ENCODE measurements at regions not wholly inside any gene's neighbourhood (a gene's known extent, or its start where the extent isn't known, plus 50 kb on each side); places are given as distances from the start of the nearest gene placed in this dataset.

- 19 to 20% methylated on average over 13 of the region's 13 CpGs for WGBS, 2 donors
- peak overlapping the region; percentile 22 to 54 (median 43) for H3K4me3 ChIP-seq
- DNase-seq (ENCODE audit: low spot score in 2 of 2) = peak; percentile 42 to 81
Measured at GRCh38 chr2:168346725-168347477, 99.5 kb upstream of the STK39 start.

DNA sequence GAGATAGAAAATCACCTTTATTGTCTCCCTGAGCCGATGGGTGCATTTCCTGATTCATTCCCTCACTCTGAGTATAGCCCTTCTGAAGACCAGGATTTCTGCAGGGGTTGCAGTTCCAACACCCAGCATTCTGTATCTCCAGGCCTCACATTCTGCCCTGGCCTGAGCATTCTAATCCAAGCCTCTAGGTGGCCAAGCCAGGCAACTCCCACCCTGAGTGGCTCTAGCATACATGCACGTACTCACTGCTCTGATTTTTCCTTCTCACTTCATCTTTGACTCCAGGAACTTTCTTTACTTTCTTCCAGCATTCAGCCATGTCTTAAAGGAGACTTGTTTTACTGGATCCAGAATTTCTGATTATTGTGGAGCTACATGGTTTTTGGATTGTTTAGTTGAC is 100.7 kb upstream of the STK39 start:
- H3K27me3 ChIP-seq = no peaks in the 10 kb centered on the region
- no peak overlapping the region for H3K4me3 ChIP-seq
- no peak for DNase-seq (ENCODE audit: low spot score in 2 of 2)
- peaks cover 0 to 7% (median 0%) of the 10 kb centered on the region in 4 donors for H3K4me1 ChIP-seq
- TF ChIP-seq EP300 (IDR thresholded peaks at IDR 0.05) (no peak), POLR2A (IDR thresholded peaks at IDR 0.05) (no peak)
- TF ChIP-seq, protein P1, sequence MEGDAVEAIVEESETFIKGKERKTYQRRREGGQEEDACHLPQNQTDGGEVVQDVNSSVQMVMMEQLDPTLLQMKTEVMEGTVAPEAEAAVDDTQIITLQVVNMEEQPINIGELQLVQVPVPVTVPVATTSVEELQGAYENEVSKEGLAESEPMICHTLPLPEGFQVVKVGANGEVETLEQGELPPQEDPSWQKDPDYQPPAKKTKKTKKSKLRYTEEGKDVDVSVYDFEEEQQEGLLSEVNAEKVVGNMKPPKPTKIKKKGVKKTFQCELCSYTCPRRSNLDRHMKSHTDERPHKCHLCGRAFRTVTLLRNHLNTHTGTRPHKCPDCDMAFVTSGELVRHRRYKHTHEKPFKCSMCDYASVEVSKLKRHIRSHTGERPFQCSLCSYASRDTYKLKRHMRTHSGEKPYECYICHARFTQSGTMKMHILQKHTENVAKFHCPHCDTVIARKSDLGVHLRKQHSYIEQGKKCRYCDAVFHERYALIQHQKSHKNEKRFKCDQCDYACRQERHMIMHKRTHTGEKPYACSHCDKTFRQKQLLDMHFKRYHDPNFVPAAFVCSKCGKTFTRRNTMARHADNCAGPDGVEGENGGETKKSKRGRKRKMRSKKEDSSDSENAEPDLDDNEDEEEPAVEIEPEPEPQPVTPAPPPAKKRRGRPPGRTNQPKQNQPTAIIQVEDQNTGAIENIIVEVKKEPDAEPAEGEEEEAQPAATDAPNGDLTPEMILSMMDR (IDR thresholded peaks at IDR 0.05) = peak in 3 of 5 experiments; percentile 29 to 32 (median 29)
- 84 to 85% methylated on average over 2 of the region's 2 CpGs for WGBS, 2 donors
- H3K27ac ChIP-seq = no peak overlapping the region
- peaks cover 0 to 1% (median 0%) of the 10 kb centered on the region in 4 donors for H3K9me3 ChIP-seq
- no peaks in the 10 kb centered on the region for H3K36me3 ChIP-seq

More at GRCh38 chr2:168346725-168347477, 99.5 kb upstream of the STK39 start:
- H3K27me3 ChIP-seq = no peaks in the 10 kb centered on the region
- H3K9me3 ChIP-seq = no peaks in the 10 kb centered on the region
- H3K4me1 ChIP-seq = peaks cover 0 to 7% (median 0%) of the 10 kb centered on the region in 4 donors
- H3K36me3 ChIP-seq = no peaks in the 10 kb centered on the region
- TF ChIP-seq, protein P1 (IDR thresholded peaks at IDR 0.05) = peak; percentile 60 to 87 (median 79)
- no peak for TF ChIP-seq EP300 (IDR thresholded peaks at IDR 0.05)
- H3K27ac ChIP-seq = peak overlapping the region in 1 of 4 donors; percentile 11

DNA sequence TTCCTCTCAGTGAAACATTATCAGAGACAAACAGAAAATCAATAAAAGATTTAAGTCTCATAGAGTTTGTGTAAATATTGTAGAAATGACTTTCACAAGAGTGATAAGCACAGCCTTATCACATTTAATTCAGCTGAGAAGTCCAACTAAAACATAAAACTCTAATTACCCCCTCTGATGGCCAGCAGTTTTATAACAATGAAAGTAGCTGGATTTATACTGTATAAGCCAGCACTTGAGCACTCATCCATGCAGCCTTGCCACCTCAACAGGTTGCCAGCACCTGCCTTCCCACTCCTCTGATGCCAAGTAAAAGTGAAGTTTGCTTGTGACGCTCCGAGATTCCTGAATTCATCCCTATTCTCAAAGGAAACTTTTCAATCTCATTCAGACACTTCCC is 103.0 kb upstream of the STK39 start:
- Histone ChIP-seq H3K4me1 (peaks cover 0 to 7% (median 0%) of the 10 kb centered on the region in 4 donors), H3K9me3 (peaks cover 0 to 7% (median 2%) of the 10 kb centered on the region in 4 donors), H3K36me3 (no peaks in the 10 kb centered on the region), H3K4me3 (no peak overlapping the region), H3K27me3 (no peaks in the 10 kb centered on the region), H3K27ac (no peak overlapping the region)
- TF ChIP-seq EP300 (IDR thresholded peaks at IDR 0.05) = no peak
- TF ChIP-seq, protein P1 (IDR thresholded peaks at IDR 0.05) = no peak
- no peak for TF ChIP-seq POLR2A (IDR thresholded peaks at IDR 0.05)
- DNase-seq (ENCODE audit: low spot score in 2 of 2) = no peak
- WGBS, 2 donors = 85 to 89% methylated on average over 2 of the region's 2 CpGs

DNA sequence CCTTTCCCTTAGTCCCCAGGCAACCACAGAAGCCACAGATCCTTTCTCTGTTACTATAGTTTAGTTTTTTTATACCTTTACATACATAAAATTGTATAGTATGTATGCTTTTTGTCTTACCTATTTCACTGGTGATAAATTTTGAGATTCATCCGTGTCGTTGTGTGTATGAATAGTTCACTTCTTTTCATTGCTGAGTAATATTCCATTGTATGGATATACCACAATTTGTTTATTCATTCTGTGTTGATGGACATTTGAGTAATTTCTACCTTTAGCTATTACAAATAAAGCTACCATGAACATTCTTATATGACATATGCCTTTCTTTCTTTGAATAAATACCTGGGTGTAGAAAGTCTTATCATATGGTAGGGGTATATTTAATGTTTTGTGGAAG is 102.8 kb upstream of the CERS6 start:
- no peak overlapping the region for H3K27ac ChIP-seq
- no peak overlapping the region for H3K4me3 ChIP-seq
- no peak for DNase-seq (ENCODE audit: low spot score in 2 of 2)
- TF ChIP-seq POLR2A (IDR thresholded peaks at IDR 0.05) (no peak), EP300 (IDR thresholded peaks at IDR 0.05) (no peak)
- TF ChIP-seq, protein P1 (IDR thresholded peaks at IDR 0.05) = no peak
- peaks cover 0 to 7% (median 2%) of the 10 kb centered on the region in 4 donors for H3K9me3 ChIP-seq
- no peaks in the 10 kb centered on the region for H3K4me1 ChIP-seq
- WGBS, 2 donors = 97% methylated on average over 2 of the region's 2 CpGs
- no peaks in the 10 kb centered on the region for H3K36me3 ChIP-seq
- no peaks in the 10 kb centered on the region for H3K27me3 ChIP-seq

DNA sequence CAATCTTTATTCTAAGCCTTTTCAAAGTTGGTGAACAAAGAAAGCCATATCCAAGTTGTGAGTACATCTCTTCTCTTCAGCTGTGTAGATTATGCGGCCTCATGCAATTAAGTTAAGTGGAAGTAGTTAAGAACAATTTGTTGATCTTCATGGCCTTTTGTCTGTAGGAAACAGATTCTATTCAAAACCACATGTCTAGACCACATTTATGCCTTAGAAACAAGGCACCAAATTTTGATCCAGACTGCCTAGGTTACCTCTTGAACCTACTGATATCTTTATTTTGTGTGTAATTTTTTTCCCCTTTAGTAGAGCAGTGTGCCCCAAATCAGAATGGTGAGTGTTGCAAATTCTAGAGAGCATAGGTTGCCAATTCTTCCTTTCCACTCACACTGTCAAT is 101.6 kb upstream of the CERS6 start:
- TF ChIP-seq, protein P1 (IDR thresholded peaks at IDR 0.05) = no peak
- TF ChIP-seq POLR2A (IDR thresholded peaks at IDR 0.05) (no peak), EP300 (IDR thresholded peaks at IDR 0.05) (no peak)
- peaks cover 0 to 7% (median 2%) of the 10 kb centered on the region in 4 donors for H3K9me3 ChIP-seq
- H3K4me1 ChIP-seq = no peaks in the 10 kb centered on the region
- H3K27ac ChIP-seq = no peak overlapping the region
- H3K27me3 ChIP-seq = no peaks in the 10 kb centered on the region
- no peaks in the 10 kb centered on the region for H3K36me3 ChIP-seq
- no peak overlapping the region for H3K4me3 ChIP-seq
- no peak for DNase-seq (ENCODE audit: low spot score in 2 of 2)
- 62 to 81% methylated on average over 1 of the region's 1 CpG for WGBS, 2 donors
